ENCODE measurements at regions not wholly inside any gene's neighbourhood (a gene's known extent, or its start where the extent isn't known, plus 50 kb on each side); places are given as distances from the start of the nearest gene placed in this dataset.
"Not testable (repeated sequence)": the region's sequence is repeated elsewhere in the genome, so short reads cannot be mapped to it uniquely, and the experiment has no call there.

DNA sequence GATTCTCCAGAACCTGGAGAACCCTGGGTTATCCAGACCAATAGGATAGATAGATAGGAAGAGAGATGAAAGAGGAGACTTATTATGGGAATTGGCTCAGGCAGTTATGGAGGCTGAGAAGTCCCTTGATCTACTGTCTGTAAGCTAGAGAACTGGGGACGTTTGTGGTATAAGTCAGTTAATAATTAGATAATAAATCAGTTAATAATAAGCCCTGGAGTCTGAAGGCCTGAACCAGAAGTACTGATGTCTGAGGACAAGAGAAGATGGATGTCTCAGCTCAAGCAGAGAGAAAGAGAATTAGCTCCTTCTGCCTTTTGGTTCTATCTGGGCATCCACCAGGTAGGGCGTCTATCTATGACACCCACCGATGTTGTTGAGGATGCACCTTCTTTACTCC lies 72.9 kb upstream of the SLC22A23 start:
- peaks cover 14% of the 10 kb centered on the region for H3K4me1 Mint-ChIP-seq
- peaks cover 4% of the 10 kb centered on the region; the same call in 1 of the 2 replicates for H3K9me3 Mint-ChIP-seq
- H3K27me3 Mint-ChIP-seq (ENCODE audit: low read depth), result peaks cover 2% of the 10 kb centered on the region; the same call in 1 of the 2 replicates
- no peak for DNase-seq (ENCODE audit: low spot score)
- POLR2A ChIA-PET, result no interaction called here
- ATAC-seq, result no peak
- no peak overlapping the region for H3K4me3 Mint-ChIP-seq
- no peak for TF ChIP-seq FOXK1 (CRISPR knock-in tag; IDR thresholded peaks at IDR 0.05)
- no peak for TF ChIP-seq JAZF1 (CRISPR knock-in tag; IDR thresholded peaks at IDR 0.05)
- TF ChIP-seq, protein P1, sequence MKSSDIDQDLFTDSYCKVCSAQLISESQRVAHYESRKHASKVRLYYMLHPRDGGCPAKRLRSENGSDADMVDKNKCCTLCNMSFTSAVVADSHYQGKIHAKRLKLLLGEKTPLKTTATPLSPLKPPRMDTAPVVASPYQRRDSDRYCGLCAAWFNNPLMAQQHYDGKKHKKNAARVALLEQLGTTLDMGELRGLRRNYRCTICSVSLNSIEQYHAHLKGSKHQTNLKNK (CRISPR knock-in tag; IDR thresholded peaks at IDR 0.05), result no peak
- TF ChIP-seq, protein P2, sequence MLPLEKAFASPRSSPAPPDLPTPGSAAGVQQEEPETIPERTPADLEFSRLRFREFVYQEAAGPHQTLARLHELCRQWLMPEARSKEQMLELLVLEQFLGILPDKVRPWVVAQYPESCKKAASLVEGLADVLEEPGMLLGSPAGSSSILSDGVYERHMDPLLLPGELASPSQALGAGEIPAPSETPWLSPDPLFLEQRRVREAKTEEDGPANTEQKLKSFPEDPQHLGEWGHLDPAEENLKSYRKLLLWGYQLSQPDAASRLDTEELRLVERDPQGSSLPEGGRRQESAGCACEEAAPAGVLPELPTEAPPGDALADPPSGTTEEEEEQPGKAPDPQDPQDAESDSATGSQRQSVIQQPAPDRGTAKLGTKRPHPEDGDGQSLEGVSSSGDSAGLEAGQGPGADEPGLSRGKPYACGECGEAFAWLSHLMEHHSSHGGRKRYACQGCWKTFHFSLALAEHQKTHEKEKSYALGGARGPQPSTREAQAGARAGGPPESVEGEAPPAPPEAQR (CRISPR knock-in tag; IDR thresholded peaks at IDR 0.05), result no peak
- H3K27ac Mint-ChIP-seq, result no peak overlapping the region
- CTCF ChIA-PET, result no interaction called here
- no peaks in the 10 kb centered on the region for H3K36me3 Mint-ChIP-seq

DNA sequence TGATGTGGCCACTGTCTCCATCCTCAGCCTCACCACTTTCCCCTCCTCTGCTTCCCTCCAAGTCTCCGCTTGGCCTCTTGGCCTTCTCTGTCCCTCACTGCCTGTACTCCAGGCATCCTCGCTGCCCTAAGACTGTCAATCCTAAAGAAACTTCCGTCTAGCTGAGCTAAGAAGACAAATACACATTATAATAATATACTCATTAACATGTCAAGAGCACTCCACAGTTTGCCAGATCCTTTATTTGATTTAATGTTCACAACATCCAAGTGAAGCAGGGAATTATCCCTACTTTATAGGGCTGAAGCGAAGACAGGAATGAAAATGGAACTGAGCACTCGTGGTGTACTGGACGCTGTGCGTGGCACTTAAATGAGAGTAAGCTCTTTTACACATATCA lies 72.4 kb upstream of the SLC22A23 start:
- Mint-ChIP-seq H3K27ac (no peak overlapping the region), H3K9me3 (peaks cover 4% of the 10 kb centered on the region; the same call in 1 of the 2 replicates), H3K36me3 (no peaks in the 10 kb centered on the region), H3K27me3 (ENCODE audit: low read depth) (peaks cover 2% of the 10 kb centered on the region; the same call in 1 of the 2 replicates), H3K4me1 (peaks cover 14% of the 10 kb centered on the region), H3K4me3 (no peak overlapping the region)
- POLR2A ChIA-PET, result no interaction called here
- TF ChIP-seq, protein P3, sequence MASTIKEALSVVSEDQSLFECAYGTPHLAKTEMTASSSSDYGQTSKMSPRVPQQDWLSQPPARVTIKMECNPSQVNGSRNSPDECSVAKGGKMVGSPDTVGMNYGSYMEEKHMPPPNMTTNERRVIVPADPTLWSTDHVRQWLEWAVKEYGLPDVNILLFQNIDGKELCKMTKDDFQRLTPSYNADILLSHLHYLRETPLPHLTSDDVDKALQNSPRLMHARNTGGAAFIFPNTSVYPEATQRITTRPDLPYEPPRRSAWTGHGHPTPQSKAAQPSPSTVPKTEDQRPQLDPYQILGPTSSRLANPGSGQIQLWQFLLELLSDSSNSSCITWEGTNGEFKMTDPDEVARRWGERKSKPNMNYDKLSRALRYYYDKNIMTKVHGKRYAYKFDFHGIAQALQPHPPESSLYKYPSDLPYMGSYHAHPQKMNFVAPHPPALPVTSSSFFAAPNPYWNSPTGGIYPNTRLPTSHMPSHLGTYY (CRISPR knock-in tag; IDR thresholded peaks at IDR 0.05), result no peak
- TF ChIP-seq ZNF416 (CRISPR knock-in tag; IDR thresholded peaks at IDR 0.05), result no peak
- TF ChIP-seq, protein P4, sequence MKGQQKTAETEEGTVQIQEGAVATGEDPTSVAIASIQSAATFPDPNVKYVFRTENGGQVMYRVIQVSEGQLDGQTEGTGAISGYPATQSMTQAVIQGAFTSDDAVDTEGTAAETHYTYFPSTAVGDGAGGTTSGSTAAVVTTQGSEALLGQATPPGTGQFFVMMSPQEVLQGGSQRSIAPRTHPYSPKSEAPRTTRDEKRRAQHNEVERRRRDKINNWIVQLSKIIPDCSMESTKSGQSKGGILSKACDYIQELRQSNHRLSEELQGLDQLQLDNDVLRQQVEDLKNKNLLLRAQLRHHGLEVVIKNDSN (CRISPR knock-in tag; IDR thresholded peaks at IDR 0.05), result no peak
- no peak for TF ChIP-seq ZNF671 (CRISPR knock-in tag; IDR thresholded peaks at IDR 0.05)
- TF ChIP-seq, protein P5, sequence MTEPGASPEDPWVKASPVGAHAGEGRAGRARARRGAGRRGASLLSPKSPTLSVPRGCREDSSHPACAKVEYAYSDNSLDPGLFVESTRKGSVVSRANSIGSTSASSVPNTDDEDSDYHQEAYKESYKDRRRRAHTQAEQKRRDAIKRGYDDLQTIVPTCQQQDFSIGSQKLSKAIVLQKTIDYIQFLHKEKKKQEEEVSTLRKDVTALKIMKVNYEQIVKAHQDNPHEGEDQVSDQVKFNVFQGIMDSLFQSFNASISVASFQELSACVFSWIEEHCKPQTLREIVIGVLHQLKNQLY (CRISPR knock-in tag; IDR thresholded peaks at IDR 0.05), result no peak
- TF ChIP-seq, protein P6, sequence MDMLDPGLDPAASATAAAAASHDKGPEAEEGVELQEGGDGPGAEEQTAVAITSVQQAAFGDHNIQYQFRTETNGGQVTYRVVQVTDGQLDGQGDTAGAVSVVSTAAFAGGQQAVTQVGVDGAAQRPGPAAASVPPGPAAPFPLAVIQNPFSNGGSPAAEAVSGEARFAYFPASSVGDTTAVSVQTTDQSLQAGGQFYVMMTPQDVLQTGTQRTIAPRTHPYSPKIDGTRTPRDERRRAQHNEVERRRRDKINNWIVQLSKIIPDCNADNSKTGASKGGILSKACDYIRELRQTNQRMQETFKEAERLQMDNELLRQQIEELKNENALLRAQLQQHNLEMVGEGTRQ (CRISPR knock-in tag; IDR thresholded peaks at IDR 0.05), result no peak
- TF ChIP-seq ZNF232 (CRISPR knock-in tag; IDR thresholded peaks at IDR 0.05), result no peak
- no peak for TF ChIP-seq ESRRA (CRISPR knock-in tag; IDR thresholded peaks at IDR 0.05; ENCODE audit: borderline replicate concordance)
- TF ChIP-seq NFATC4 (CRISPR knock-in tag; IDR thresholded peaks at IDR 0.05), result no peak
- TF ChIP-seq FOXP1 (CRISPR knock-in tag; IDR thresholded peaks at IDR 0.05; ENCODE audit: borderline replicate concordance), result no peak
- no peak for TF ChIP-seq KAT7 (CRISPR knock-in tag; IDR thresholded peaks at IDR 0.05; ENCODE audit: borderline replicate concordance)
- TF ChIP-seq, protein P7, sequence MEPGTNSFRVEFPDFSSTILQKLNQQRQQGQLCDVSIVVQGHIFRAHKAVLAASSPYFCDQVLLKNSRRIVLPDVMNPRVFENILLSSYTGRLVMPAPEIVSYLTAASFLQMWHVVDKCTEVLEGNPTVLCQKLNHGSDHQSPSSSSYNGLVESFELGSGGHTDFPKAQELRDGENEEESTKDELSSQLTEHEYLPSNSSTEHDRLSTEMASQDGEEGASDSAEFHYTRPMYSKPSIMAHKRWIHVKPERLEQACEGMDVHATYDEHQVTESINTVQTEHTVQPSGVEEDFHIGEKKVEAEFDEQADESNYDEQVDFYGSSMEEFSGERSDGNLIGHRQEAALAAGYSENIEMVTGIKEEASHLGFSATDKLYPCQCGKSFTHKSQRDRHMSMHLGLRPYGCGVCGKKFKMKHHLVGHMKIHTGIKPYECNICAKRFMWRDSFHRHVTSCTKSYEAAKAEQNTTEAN (CRISPR knock-in tag; IDR thresholded peaks at IDR 0.05), result no peak
- DNase-seq (ENCODE audit: low spot score) (no peak), ATAC-seq (no peak)
- CTCF ChIA-PET, result no interaction called here

DNA sequence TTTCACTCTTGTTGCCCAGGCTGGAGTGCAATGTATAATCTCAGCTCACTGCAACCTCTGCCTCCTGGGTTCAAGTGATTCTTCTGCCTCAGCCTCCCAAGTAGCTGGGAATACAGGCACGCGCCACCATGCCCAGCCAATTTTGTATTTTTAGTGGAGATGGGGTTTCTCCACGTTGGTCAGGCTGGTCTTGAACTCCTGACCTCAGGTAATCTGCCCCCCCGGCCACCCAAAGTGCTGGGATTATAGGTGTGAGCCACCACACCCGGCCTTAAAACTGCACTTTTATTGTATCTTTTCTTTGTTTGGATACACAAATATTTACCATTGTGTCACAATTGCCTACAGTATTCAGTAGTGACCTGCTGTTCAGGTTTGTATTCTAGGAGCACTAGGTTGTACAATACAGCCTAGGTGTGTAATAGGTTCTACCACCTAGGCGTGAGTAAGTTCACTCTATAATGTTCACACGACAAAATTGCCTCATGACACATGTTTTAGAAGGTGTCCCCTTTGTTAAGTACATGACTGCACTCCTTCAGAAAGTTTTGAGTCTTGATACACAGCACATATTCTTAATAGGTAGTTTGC lies 71.3 kb upstream of the SLC22A23 start:
- POLR2A ChIA-PET; H3K27ac Mint-ChIP-seq; H3K27me3 Mint-ChIP-seq (ENCODE audit: low read depth); ATAC-seq; H3K4me3 Mint-ChIP-seq; DNase-seq (ENCODE audit: low spot score); H3K9me3 Mint-ChIP-seq; H3K36me3 Mint-ChIP-seq; CTCF ChIA-PET: not testable (repeated sequence)
- peaks cover 14% of the 10 kb centered on the region for H3K4me1 Mint-ChIP-seq

Measured in WTC11 (cell line).